GM12878 (cell line): ENCODE measurements at regions not wholly inside any gene's neighbourhood (a gene's known extent, or its start where the extent isn't known, plus 50 kb on each side); places are given as distances from the start of the nearest gene placed in this dataset.

Experiments used
- BRCA1 ChIP-seq: IDR thresholded peaks from 2 replicates; pipeline ENCODE4 v1.6.1; 2011; ENCODE audit warnings: low read depth, low read length, improper control_type of control experiment
- E4F1 ChIP-seq: fragments of 450-650 bp; IDR thresholded peaks from 2 replicates; pipeline ENCODE4 v1.6.1; 2018; ENCODE audit warnings: borderline replicate concordance, mild to moderate bottlenecking; ENCODE audit not compliant: partially characterized antibody
- IKZF1 ChIP-seq: fragments of 450-650 bp; conservative IDR thresholded peaks from 2 replicates; pipeline ENCODE4 v1.6.1; 2017; ENCODE audit warnings: antibody characterized with exemption, mild to moderate bottlenecking
- IKZF2 ChIP-seq, 2 experiments: fragments of 450-650 bp; IDR thresholded peaks; 2 replicates each; pipeline ENCODE4 v1.6.1; 2017; ENCODE audit warnings: mild to moderate bottlenecking in 2 of 2, moderate library complexity in 2 of 2
- MTA3 ChIP-seq: IDR thresholded peaks from 2 replicates; pipeline ENCODE4 v1.6.1; 2012; ENCODE audit warnings: low read length, inconsistent platforms, borderline replicate concordance
- POU2F2 ChIP-seq: IDR thresholded peaks from 3 replicates; pipeline ENCODE4 v1.6.1; 2011; ENCODE audit warnings: low read depth, mild to moderate bottlenecking, low read length, borderline replicate concordance
- RUNX3 ChIP-seq: IDR thresholded peaks from 2 replicates; pipeline ENCODE4 v1.6.1; 2012; ENCODE audit warnings: low read length, inconsistent platforms
- SMARCA5 ChIP-seq: fragments of 450-650 bp; IDR thresholded peaks from 2 replicates; pipeline ENCODE4 v1.6.1; 2017; ENCODE audit warnings: mild to moderate bottlenecking
- SREBF2 ChIP-seq: IDR thresholded peaks from 2 replicates; pipeline ENCODE4 v1.6.1; 2012; ENCODE audit warnings: mild to moderate bottlenecking, low read length
- TCF12 ChIP-seq: IDR thresholded peaks from 2 replicates; pipeline ENCODE4 v1.6.1; 2011; ENCODE audit warnings: low read depth, mild to moderate bottlenecking, low read length
- TF ChIP-seq, protein P1 (sequence below): fragments of 450-650 bp; IDR thresholded peaks from 2 replicates; pipeline ENCODE4 v1.6.1; 2017; ENCODE audit warnings: low read depth, mild to moderate bottlenecking, moderate library complexity

DNA sequence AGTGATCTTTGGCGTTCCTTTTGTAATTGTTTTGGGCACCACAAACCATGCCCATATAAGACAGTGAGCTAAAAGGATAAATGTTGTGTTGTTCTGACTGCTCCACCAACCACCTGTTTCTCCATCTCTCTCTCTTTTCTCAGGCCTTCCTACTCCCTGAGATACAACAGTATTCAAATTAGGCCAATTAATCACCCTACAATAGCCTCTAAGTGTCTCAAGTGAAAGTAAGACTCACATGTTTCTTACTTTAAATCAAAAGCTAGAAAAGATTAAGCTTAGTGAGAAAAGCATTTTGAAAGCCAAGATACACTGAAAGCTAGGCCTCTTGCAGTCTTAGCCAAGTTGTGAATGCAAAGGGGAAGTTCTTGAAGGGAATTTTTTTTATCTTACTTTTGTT is 268.8 kb upstream of the NREP start (continued):
- TF ChIP-seq TCF12, result 0 out of 2 replicates have a peak, but pooled peaks have one; percentile 36
- TF ChIP-seq IKZF1, result no peak; the same call in 1 of the 2 replicates
- peak; percentile 63; the same call in 1 of the 3 replicates for TF ChIP-seq POU2F2
- no peak for TF ChIP-seq SREBF2
- TF ChIP-seq MTA3, result no peak
- peak; percentile 61 to 68; a peak in 3 of 4 replicates for TF ChIP-seq IKZF2 (IDR thresholded peaks at IDR 0.05)
- no peak for TF ChIP-seq SMARCA5
- no peak for TF ChIP-seq RUNX3
- TF ChIP-seq, protein P1, sequence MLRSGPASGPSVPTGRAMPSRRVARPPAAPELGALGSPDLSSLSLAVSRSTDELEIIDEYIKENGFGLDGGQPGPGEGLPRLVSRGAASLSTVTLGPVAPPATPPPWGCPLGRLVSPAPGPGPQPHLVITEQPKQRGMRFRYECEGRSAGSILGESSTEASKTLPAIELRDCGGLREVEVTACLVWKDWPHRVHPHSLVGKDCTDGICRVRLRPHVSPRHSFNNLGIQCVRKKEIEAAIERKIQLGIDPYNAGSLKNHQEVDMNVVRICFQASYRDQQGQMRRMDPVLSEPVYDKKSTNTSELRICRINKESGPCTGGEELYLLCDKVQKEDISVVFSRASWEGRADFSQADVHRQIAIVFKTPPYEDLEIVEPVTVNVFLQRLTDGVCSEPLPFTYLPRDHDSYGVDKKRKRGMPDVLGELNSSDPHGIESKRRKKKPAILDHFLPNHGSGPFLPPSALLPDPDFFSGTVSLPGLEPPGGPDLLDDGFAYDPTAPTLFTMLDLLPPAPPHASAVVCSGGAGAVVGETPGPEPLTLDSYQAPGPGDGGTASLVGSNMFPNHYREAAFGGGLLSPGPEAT, result peak; percentile 47; the same call in 1 of the 2 replicates
- TF ChIP-seq BRCA1, result no peak
- no peak for TF ChIP-seq E4F1
